ENCODE measurements at regions not wholly inside any gene's neighbourhood (a gene's known extent, or its start where the extent isn't known, plus 50 kb on each side); places are given as distances from the start of the nearest gene placed in this dataset.

GRCh38 chr11:92857407-92857806 lies 112.0 kb upstream of the MTNR1B start (continued):
- TF ChIP-seq HMGXB4 (CRISPR knock-in tag; IDR thresholded peaks at IDR 0.05; ENCODE audit: borderline replicate concordance) (no peak), TP53 (CRISPR knock-in tag; IDR thresholded peaks at IDR 0.05) (no peak), FOSL2 (IDR thresholded peaks at IDR 0.05) (no peak), FOSL2 (CRISPR knock-in tag; IDR thresholded peaks at IDR 0.05) (no peak), HDAC2 (IDR thresholded peaks at IDR 0.05) (no peak), FOSB (CRISPR knock-in tag; IDR thresholded peaks at IDR 0.05) (no peak), SMC3 (IDR thresholded peaks at IDR 0.05) (no peak), EHMT2 (IDR thresholded peaks at IDR 0.05; ENCODE audit: low read depth) (no peak), MAX (IDR thresholded peaks at IDR 0.05) (no peak), ESRRA (IDR thresholded peaks at IDR 0.05; ENCODE audit: borderline replicate concordance, low read length) (no peak), MAZ (IDR thresholded peaks at IDR 0.05; ENCODE audit: borderline replicate concordance, low read depth, low read length) (no peak), PBX3 (IDR thresholded peaks at IDR 0.05) (no peak), TFCP2L1 (CRISPR knock-in tag; IDR thresholded peaks at IDR 0.05) (no peak), RNF2 (IDR thresholded peaks at IDR 0.05; ENCODE audit: borderline replicate concordance, low read depth) (no peak)

- CTCF ChIA-PET: no interaction called here
- H3K4me1 ChIP-seq: no peaks in the 10 kb centered on the region
- no peaks in the 10 kb centered on the region for H3K9me3 ChIP-seq
- no peak for FAIRE-seq
- no peak overlapping the region for H3K4me3 ChIP-seq
- TF ChIP-seq HES2 (IDR thresholded peaks at IDR 0.05): no peak
- TF ChIP-seq RCOR1 (IDR thresholded peaks at IDR 0.05; ENCODE audit: low read depth, low read length): no peak
- no peak for TF ChIP-seq ESRRA (IDR thresholded peaks at IDR 0.05; ENCODE audit: borderline replicate concordance, low read length)
- no peak for TF ChIP-seq KDM1A (IDR thresholded peaks at IDR 0.05; ENCODE audit: low read depth)
- TF ChIP-seq JUN (IDR thresholded peaks at IDR 0.05): no peak
- TF ChIP-seq HMGXB4 (CRISPR knock-in tag; IDR thresholded peaks at IDR 0.05; ENCODE audit: borderline replicate concordance): no peak
- TF ChIP-seq EP300 (IDR thresholded peaks at IDR 0.05): no peak
- no peak for TF ChIP-seq NFE2L2 (conservative IDR thresholded peaks at IDR 0.05; ENCODE audit: low read length)
- no peak for TF ChIP-seq RAD21 (conservative IDR thresholded peaks at IDR 0.05 in 1 of 2, IDR thresholded peaks at IDR 0.05 in 1 of 2)
- no peak for TF ChIP-seq KDM5A (IDR thresholded peaks at IDR 0.05)
- no peak for TF ChIP-seq NPAS2 (CRISPR knock-in tag; IDR thresholded peaks at IDR 0.05; ENCODE audit: borderline replicate concordance)
- TF ChIP-seq CBX2 (IDR thresholded peaks at IDR 0.05; ENCODE audit: borderline replicate concordance, low read depth): no peak
- TF ChIP-seq SREBF2 (IDR thresholded peaks at IDR 0.05): no peak
- TF ChIP-seq TP53 (CRISPR knock-in tag; IDR thresholded peaks at IDR 0.05): no peak
- no peak for TF ChIP-seq ZNF302 (CRISPR knock-in tag; IDR thresholded peaks at IDR 0.05)
- TF ChIP-seq ELK1 (IDR thresholded peaks at IDR 0.05; ENCODE audit: low read depth, low read length): no peak
- ATAC-seq: no peak
- H3K27ac ChIP-seq: no peak overlapping the region
- no peak for DNase-seq (ENCODE audit: low read depth in 1 of 2, low spot score in 1 of 2)
- 63% methylated on average over 8 of the region's 8 CpGs for WGBS (ENCODE audit: missing lambda C conversion rate)
- POLR2A ChIA-PET: no interaction called here
- H3K4me2 ChIP-seq: no peak overlapping the region
These were observed 110.2 kb upstream of the MTNR1B start for GRCh38 chr11:92859156-92859690.
